ENCODE measurements at regions not wholly inside any gene's neighbourhood (a gene's known extent, or its start where the extent isn't known, plus 50 kb on each side); places are given as distances from the start of the nearest gene placed in this dataset.
"Not testable (repeated sequence)": the region's sequence is repeated elsewhere in the genome, so short reads cannot be mapped to it uniquely, and the experiment has no call there.

DNA sequence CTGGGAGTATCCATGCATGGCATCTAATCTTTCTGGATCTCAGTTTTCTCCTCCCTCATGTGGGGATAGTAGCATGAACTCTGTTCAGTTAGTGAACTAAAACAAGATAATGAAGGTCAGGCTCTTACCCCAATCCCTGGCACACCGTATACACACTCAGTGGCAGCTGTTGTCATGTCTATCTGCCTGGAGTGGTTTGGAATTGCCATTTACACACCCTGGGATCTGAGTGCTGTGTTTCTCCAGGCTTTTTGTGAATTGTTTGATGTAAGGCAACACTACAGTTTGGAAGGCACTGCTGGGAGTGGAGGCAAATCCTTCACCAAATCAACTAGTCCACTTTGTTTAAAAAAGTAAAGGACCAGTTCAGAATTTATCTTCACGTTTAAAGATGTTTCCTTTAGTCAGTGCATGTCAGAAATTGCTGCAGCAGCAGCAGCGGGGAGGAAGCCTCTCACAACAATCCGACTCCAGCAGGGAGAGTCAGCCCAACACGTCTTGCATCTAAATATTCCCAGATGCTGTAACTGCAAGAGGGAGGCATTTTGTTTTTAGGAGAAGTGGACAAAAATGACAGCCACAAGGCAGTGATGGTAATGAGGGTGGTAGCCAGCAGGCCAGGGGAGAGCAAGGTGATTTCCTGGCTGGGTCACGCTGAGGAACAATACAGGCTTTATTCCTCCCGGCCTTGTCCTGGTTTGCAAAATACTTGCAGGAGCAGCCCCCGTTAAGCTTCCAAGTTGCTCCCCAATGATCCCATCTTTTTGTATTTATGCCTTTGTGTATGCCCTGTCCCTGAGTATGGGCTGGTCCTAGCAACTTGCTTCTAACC, 128.5 kb upstream of the LRIG1 start:
- no peak for DNase-seq (ENCODE audit: low read depth in 2 of 3, low spot score in 1 of 3)

- DNase-seq (ENCODE audit: low read depth in 2 of 3, low spot score in 1 of 3), result no peak
Observed at GRCh38 chr3:66629982-66630368, 129.2 kb upstream of the LRIG1 start.

GRCh38 chr3:66633402-66634381, 132.9 kb upstream of the LRIG1 start:
- DNase-seq (ENCODE audit: low read depth in 2 of 3, low spot score in 1 of 3), result no peak

DNA sequence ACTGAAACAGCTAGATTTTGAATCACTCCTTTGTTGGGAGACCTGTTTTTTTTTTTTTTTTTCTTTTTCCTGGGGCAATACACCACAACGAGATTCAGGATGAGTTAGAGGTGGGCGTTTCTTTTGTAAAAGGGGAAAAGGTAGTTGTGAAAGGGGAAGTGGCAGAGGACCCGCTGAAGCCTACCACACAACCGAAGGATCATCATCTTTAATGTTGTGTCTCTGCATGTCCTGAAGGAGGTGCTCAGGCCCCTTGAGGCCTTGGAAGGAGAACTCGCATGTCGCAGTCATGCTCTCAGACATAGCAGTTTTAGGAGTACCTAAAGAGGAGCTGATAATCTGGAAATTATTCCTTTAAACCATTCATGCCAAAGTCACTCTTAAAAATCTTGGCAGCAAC, 137.9 kb upstream of the LRIG1 start:
- DNase-seq (ENCODE audit: low read depth in 2 of 3, low spot score in 1 of 3), result no peak

- no peak for DNase-seq (ENCODE audit: low read depth in 2 of 3, low spot score in 1 of 3)
Observed at GRCh38 chr3:66639809-66640356, 139.1 kb upstream of the LRIG1 start.

DNA sequence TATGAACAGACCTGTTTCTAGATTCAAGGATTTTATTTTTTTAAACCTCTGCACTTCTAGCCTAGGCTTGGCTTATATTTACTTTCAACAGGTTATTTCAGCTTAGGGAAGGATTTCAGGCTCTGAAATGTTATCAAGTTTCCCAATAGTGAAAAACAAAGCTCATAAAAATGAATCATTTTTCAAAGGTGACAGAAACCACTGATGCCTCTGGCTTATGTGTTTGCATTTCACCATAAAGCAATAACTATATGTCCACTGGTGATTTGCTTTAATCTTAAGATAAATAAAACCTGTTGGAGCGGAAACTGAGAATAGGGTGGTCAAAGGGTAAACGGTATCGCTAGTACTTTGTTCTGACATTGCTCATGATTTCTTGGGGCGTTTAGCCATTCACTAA, 141.2 kb upstream of the LRIG1 start:
- DNase-seq (ENCODE audit: low read depth in 2 of 3, low spot score in 1 of 3), result no peak

GRCh38 chr3:66642484-66642883, 141.7 kb upstream of the LRIG1 start:
- no peak for DNase-seq (ENCODE audit: low read depth in 2 of 3, low spot score in 1 of 3)

DNA sequence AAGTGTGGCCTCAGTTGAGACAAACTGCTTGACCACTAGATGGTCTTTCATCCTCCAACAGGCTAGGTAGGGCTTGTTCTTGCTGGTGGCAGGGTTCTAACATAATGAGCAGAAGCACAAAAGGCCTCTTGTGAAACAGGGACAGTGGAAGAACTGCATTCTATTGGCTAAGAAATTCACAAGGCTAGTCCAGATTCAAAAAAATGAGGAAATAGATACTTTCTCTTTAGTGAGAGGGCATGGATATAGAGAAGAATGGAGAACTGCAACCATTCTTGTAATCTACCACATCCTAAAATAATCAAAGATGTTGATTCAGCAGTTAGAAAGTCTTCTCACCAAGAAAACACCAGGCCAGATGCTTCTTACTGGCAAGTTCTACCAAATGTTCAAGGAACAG, 143.7 kb upstream of the LRIG1 start:
- DNase-seq (ENCODE audit: low read depth in 2 of 3, low spot score in 1 of 3), result no peak

DNA sequence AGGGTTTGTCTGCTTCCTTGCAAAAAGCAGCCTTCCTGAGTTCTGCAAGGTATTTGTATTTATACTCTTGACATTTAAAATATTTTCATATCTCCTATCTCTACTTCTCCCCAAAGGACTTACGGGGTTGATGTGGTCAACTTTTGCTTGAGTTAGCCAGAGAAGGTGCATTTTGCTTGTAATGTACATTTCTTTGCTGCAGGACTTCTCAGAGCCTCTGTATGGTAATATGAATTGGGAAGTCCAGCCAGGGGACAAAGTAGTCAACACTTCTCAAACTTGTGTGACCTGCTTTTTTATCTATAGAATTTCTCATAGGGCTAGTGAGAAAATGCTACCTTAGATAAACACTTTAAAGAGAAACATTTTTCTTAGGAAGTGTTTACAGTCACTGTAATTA, 148.2 kb upstream of the LRIG1 start:
- DNase-seq (ENCODE audit: low read depth in 2 of 3, low spot score in 1 of 3), result no peak

DNA sequence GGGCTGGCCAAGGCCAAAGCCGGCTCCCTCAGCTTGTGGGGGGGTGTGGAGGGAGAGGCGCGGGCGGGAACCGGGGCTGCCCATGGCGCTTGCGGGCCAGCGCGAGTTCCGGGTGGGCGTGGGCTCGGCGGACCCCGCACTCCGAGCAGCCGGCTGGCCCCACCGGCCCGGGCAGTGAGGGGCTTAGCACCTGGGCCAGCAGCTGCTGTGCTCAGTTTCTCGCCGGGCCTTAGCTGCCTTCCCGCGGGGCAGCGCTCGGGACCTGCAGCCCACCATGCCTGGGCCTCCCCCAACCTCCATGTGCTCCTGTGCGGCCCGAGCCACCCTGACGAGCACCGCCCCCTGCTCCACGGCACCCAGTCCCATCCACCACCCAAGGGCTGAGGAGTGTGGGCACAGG, 150.7 kb upstream of the LRIG1 start:
- DNase-seq (ENCODE audit: low read depth in 2 of 3, low spot score in 1 of 3), result not testable (repeated sequence)

DNA sequence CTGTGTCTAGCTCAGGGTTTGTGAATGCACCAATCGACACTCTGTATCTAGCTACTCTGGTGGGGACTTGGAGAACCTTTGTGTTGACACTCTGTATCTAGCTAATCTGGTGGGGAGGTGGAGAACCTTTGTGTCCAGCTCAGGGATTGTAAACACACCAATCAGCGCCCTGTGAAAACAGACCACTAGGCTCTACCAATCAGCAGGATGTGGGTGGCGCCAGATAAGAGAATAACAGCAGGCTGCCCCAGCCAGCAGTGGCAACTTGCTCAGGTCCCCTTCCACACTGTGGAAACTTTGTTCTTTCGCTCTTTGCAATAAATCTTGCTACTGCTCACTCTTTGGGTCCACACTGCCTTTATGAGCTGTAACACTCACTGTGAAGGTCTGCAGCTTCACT, 151.3 kb upstream of the LRIG1 start:
- not testable (repeated sequence) for DNase-seq (ENCODE audit: low read depth in 2 of 3, low spot score in 1 of 3)

DNA sequence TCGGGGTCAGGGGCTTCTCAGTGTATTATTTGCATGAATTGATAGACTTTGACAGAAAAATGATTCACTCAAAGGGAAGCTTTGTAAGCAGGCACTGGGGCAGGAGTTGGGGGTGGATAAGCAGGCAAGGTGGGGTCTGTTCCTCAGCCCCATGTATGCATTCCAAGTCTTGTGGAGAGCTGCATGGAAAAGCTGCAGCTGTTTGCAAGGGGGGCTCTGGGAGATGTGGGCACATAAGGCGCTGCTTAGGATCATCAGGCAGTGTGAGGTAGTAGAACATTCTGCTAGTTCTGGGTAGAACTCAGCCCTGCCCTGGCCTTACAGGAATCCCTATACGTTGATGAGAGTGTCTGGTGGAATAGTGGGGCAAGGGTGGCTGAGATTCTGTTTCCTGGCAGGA, 154.2 kb upstream of the LRIG1 start:
- no peak for DNase-seq (ENCODE audit: low read depth in 2 of 3, low spot score in 1 of 3)

GRCh38 chr3:66655671-66656070, 154.8 kb upstream of the LRIG1 start:
- no peak for DNase-seq (ENCODE audit: low read depth in 2 of 3, low spot score in 1 of 3)

- DNase-seq (ENCODE audit: low read depth in 2 of 3, low spot score in 1 of 3), result no peak
Observed at GRCh38 chr3:66656609-66657008, 155.8 kb upstream of the LRIG1 start.

DNA sequence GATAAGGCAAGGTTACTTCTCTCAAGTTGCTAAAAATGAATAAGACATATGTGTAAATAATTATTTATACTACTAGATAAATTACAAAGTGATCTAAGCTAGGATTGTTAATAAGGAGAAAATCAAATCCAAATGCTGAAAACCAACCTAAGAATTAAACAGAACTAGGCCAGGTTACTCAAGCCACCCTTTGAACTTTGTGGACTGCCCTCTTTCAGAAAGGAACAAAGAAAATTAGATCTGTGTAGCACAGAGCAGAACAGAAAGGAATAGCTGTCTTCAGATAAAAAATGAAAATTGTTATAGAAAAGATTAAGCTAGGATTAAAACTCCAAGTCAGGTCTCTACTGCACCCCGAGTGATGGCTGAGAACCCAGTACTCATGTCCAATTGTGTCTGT, 158.2 kb upstream of the LRIG1 start:
- DNase-seq (ENCODE audit: low read depth in 2 of 3, low spot score in 1 of 3), result no peak

DNA sequence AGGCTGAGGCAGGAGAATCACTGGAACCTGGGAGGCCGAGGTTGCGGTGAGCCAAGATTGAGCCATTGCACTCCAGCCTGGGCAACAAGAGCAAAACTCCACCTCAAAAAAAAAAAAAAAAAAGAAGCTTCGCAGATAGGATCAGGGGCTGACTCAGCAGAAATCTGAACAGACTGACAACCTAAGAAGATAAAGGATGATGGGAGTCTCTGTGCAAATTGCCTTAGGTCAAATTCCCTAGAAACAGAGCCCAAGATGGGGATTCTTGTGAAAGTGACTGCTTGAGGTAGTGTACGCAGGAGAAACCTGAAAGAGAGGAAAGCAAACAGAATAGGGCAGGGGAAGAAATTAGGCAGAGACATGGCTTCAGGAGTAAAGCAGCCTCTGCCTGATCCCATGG, 160.8 kb upstream of the LRIG1 start:
- DNase-seq (ENCODE audit: low read depth in 2 of 3, low spot score in 1 of 3), result no peak

GRCh38 chr3:66662894-66663293, 162.1 kb upstream of the LRIG1 start:
- DNase-seq (ENCODE audit: low read depth in 2 of 3, low spot score in 1 of 3), result no peak

- no peak for DNase-seq (ENCODE audit: low read depth in 2 of 3, low spot score in 1 of 3)
Observed at GRCh38 chr3:66665021-66665695, 164.3 kb upstream of the LRIG1 start.

DNA sequence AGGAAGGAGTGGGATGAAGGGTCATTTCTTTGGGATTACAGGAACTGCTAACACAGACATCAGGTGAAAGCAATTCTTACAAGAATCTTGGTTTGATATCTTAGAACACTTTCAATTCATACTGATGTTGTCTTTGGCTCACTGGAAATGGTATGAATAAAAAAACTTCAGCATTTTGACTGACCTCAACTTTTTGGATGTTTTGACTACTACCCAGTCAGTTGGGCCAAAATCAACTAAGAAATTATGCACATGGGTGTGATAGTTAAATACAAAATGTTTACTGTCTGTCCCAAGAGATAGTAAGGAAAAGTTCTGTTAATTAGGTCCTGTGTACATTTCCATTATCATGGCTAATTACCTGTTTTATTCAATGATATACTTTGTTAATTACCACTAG, 165.5 kb upstream of the LRIG1 start:
- no peak for DNase-seq (ENCODE audit: low read depth in 2 of 3, low spot score in 1 of 3)

DNA sequence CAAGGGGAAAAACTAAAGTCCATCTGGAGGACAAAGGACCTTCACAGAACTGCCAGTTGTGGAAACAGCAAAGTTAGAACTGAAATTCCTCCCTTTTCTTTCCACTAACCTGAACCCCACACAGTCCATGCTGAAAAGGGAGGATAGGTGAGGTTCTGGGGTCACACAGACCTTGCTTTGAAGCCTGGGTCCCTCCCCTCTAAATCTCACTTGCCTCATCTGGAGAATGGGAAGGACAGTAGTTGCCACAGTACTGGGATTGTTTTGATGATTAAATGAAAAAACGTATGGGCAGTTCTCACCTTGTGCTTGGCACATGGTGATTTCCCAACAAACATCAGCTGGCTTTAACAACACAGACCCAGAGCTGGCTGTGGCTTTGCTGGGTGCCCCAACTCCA, 166.4 kb upstream of the LRIG1 start:
- no peak for DNase-seq (ENCODE audit: low read depth in 2 of 3, low spot score in 1 of 3)

- no peak for DNase-seq (ENCODE audit: low read depth in 2 of 3, low spot score in 1 of 3)
Observed at GRCh38 chr3:66671291-66671690, 170.5 kb upstream of the LRIG1 start.

Measured in stimulated activated CD4-positive, alpha-beta T cell treated with anti-CD3 and anti-CD28 coated beads, Interleukin-12 subunit alpha, Interleukin-12 subunit beta, amount 100 ng/mL, for 48 hours (primary cell).